ENCODE measurements at regions not wholly inside any gene's neighbourhood (a gene's known extent, or its start where the extent isn't known, plus 50 kb on each side); places are given as distances from the start of the nearest gene placed in this dataset.
"Not testable (repeated sequence)": the region's sequence is repeated elsewhere in the genome, so short reads cannot be mapped to it uniquely, and the experiment has no call there.

- DNase-seq (ENCODE audit: low spot score) = no peak
Observed at GRCh38 chr11:25615069-25615468, 716.9 kb upstream of the ANO3 start.

GRCh38 chr11:25615841-25616240, 716.1 kb upstream of the ANO3 start:
- no peak for DNase-seq (ENCODE audit: low spot score)

GRCh38 chr11:25625094-25625493, 706.8 kb upstream of the ANO3 start:
- DNase-seq (ENCODE audit: low spot score) = no peak

GRCh38 chr11:25628030-25628429, 703.9 kb upstream of the ANO3 start:
- no peak for DNase-seq (ENCODE audit: low spot score)

- no peak for DNase-seq (ENCODE audit: low spot score)
Observed at GRCh38 chr11:25633230-25633629, 698.7 kb upstream of the ANO3 start.

GRCh38 chr11:25649220-25649619, 682.7 kb upstream of the ANO3 start:
- not testable (repeated sequence) for DNase-seq (ENCODE audit: low spot score)

- no peak for DNase-seq (ENCODE audit: low spot score)
Observed at GRCh38 chr11:25650319-25650718, 681.6 kb upstream of the ANO3 start.

- no peak for DNase-seq (ENCODE audit: low spot score)
Observed at GRCh38 chr11:25655636-25656035, 676.3 kb upstream of the ANO3 start.

- no peak for DNase-seq (ENCODE audit: low spot score)
Observed at GRCh38 chr11:25658916-25659315, 673.0 kb upstream of the ANO3 start.

GRCh38 chr11:25659706-25660105, 672.2 kb upstream of the ANO3 start:
- no peak for DNase-seq (ENCODE audit: low spot score)

GRCh38 chr11:25667871-25668270, 664.1 kb upstream of the ANO3 start:
- no peak for DNase-seq (ENCODE audit: low spot score)

- DNase-seq (ENCODE audit: low spot score) = no peak
Observed at GRCh38 chr11:25691959-25692358, 640.0 kb upstream of the ANO3 start.

- no peak for DNase-seq (ENCODE audit: low spot score)
Observed at GRCh38 chr11:25702417-25702816, 629.5 kb upstream of the ANO3 start.

GRCh38 chr11:25710975-25711374, 621.0 kb upstream of the ANO3 start:
- DNase-seq (ENCODE audit: low spot score) = no peak

GRCh38 chr11:25727944-25728343, 604.0 kb upstream of the ANO3 start:
- DNase-seq (ENCODE audit: low spot score) = no peak

- no peak for DNase-seq (ENCODE audit: low spot score)
Observed at GRCh38 chr11:25730230-25730629, 601.7 kb upstream of the ANO3 start.

- no peak for DNase-seq (ENCODE audit: low spot score)
Observed at GRCh38 chr11:25733777-25734176, 598.2 kb upstream of the ANO3 start.

- no peak for DNase-seq (ENCODE audit: low spot score)
Observed at GRCh38 chr11:25734591-25735211, 597.2 kb upstream of the ANO3 start.

- DNase-seq (ENCODE audit: low spot score) = no peak
Observed at GRCh38 chr11:25737071-25737675, 594.8 kb upstream of the ANO3 start.

- DNase-seq (ENCODE audit: low spot score) = no peak
Observed at GRCh38 chr11:25741886-25742285, 590.0 kb upstream of the ANO3 start.

GRCh38 chr11:25742800-25743199, 589.1 kb upstream of the ANO3 start:
- DNase-seq (ENCODE audit: low spot score) = no peak

- no peak for DNase-seq (ENCODE audit: low spot score)
Observed at GRCh38 chr11:25755381-25755780, 576.5 kb upstream of the ANO3 start.

- no peak for DNase-seq (ENCODE audit: low spot score)
Observed at GRCh38 chr11:25755918-25756584, 575.9 kb upstream of the ANO3 start.
